HG03575 (cell line): ENCODE measurements at regions not wholly inside any gene's neighbourhood (a gene's known extent, or its start where the extent isn't known, plus 50 kb on each side); places are given as distances from the start of the nearest gene placed in this dataset.

Experiments
- ATAC-seq: cut with Tn5 transposase; IDR thresholded peaks from one replicate; pipeline ENCODE4 v1.9.1; 2021; ENCODE audit not compliant: unreplicated experiment, insufficient number of reproducible peaks, low FRiP score; ENCODE audit errors: extremely low read depth

DNA sequence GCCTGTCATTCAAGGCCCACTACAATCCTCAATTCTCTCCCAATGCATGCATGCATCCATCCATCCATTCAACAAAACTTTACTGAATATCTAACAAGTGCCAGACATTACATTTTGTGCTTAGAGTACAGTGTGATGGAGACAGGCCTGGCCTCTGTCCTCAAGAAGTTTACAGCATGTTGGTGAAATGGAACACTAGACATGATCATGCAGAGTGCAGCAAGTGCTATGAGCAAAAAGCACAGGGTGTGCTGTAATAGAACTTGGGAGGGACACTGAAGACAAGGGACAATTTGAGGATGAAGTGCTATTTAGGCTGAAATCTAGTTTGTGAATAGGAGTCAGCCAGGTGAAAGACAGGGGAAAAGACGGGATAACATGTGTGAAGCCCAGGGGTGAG lies 347.8 kb downstream of the PTEN start:
- ATAC-seq = no peak

DNA sequence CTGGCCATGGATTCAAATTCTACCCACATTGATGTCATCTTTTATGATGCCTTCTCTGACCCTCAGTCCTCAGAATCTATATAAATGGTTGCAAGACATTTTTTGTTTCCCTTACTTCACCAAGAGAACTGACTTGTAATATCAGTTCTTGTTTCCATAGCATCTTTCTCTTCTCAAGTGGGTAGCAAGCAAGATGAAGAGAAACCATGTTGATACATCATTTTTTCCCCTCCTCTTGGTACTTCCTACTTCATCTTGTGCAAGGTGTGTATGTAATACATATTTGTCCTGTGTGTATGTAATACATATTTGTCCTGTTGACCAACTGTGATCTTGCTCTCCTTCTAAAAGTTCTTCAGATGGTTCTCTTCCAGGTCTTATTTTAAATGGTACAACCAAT lies 348.6 kb downstream of the PTEN start:
- ATAC-seq = no peak

DNA sequence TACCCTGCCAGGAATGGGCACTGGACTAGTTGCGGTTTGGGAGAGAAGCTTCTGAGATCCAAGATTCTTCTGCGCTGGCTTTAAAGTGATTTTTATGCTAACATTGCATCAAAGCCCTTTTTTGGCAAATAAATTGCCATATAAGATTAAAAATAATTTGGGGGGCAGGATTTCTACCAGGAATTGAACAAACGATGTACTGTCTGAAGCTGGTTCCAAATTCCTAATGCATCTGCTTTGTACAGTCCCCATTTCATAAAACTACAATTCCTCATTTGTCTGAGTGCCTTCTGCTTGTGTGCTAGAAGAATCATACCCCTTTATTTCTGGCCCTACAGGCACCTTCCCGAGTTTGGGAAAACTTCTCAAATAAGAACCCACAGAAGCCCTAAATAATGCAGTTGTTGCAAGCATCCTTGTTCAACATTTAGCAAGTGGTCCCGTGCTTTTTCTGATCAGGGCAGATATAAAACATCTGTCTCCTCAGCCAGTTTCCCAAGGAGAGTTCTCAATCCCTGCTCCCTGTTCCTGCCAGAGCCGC lies 349.7 kb downstream of the PTEN start:
- no peak for ATAC-seq

DNA sequence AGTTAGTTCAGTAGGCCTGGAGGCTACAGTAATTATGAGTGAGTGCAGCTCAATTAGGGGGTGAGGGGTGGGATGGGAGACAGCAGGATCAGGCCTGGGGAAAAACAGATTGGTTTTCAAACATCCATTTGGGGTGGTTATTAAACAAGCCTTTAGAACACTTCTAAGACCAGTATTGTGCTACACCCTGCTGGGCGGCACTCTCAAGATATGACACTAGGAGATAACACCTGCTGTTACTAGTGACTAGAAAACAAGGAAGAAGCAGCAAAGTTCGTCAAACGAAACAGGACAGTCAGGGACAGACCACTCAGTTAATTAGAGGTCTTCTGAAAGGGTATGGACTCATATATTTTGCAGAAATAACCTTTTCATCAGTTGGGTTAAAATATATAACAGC lies 353.6 kb downstream of the PTEN start:
- no peak for ATAC-seq

DNA sequence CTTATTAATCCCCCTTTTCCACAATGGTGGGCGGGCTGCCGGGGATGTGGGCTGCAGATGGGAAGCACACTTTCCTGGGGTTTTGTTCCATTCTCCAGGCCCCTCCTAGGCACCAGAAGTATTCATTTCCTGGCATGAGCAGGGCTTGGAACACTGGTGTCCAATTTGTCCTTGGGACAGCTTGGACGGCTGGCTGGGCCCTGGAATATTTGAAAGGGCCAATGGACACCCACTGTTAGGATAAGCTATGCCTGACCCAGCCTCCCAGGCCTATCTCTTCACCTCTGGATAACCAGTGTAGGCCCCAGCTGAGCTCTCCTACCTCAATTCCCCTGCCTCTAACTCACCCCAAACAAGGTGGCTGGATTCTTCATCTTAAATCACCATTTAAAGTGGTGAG lies 354.9 kb downstream of the PTEN start:
- no peak for ATAC-seq

DNA sequence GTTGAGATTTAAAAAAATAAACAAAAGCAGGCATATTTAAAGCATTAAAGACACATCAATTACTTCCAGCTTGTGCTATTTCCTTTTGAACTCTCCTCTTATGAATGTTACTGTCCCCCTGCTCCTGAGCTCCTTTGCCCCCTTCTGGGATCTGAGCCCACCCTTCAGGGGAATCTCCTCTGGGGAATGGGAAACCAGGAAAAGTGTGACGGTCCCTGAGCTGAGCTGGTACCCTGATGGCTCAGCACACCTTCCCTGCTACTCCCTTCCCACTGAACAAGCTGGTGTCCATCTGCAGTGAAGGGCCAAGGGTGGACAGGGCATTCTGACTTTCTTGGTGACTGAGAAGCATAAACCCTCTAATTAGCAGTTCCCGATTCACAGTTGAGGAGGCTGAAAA lies 356.3 kb downstream of the PTEN start:
- no peak for ATAC-seq

DNA sequence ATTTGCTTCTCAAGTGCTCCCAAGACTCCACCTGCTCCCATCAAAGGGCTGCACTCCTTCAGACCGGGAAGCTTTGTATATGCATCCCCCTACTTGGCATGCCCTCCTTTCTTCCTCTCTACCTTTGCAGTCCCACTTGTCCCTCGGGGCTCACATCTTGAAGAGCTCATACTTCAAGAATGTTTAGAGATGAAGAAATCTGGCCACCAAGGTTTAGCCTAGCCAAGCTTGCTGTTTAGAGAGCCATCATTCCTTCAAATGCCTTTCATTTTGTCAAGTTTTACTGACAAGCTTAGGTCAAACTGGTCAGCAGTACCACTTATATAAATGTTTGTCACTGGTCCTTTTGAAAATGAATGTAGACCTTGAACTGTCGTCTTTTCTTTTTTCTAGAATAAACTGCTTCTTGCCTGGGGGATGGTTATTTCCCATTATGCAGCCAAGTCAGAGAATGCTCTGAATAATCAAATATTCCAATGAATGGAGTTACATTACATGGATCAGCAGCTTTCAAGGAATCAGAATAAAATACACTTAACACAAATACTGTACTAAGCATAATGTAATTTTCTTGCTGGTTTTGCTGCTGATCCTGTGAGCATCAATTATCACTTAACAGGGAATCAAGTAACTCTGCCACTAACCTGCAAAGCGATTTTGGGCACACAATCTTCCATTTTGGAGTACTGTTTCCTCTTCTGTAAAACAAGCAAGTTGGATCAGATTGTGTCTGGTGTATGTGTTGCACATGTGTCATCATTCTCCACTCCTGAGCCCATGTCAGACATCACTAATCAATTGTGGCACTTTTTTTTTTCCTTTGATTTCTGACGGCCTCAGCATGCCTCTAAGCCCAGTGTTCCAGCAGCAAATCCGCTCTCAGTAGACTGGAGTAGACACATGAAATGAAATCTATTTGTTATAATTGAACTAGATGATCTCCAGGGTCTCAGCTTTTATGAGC lies 357.9 kb downstream of the PTEN start:
- no peak for ATAC-seq

DNA sequence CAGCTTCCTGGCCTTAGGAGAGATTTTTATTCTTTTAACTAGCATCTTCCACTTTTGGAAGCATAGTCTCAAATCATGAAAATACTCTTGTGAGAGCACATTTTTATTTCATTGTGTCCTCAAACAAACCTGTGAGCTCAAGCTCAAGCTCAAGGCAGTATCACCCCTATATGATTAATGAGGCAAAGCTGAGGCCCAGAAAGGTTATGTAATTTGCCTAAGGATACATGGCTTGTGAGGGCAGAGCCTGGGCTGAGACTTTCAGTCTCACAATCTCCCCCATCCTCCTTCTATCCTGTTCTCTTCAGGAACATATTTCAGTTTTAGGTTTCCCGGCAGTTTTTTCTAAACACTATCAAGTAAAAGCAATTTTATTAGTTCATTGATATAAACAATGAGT lies 359.5 kb downstream of the PTEN start:
- ATAC-seq = no peak
